ENCODE measurements at regions not wholly inside any gene's neighbourhood (a gene's known extent, or its start where the extent isn't known, plus 50 kb on each side); places are given as distances from the start of the nearest gene placed in this dataset.
"Not testable (repeated sequence)": the region's sequence is repeated elsewhere in the genome, so short reads cannot be mapped to it uniquely, and the experiment has no call there.

- DNase-seq, result no peak
These were observed 479.2 kb upstream of the LRRC7 start for GRCh38 chr1:69088571-69088970.

- no peak for DNase-seq
These were observed 477.6 kb upstream of the LRRC7 start for GRCh38 chr1:69090170-69090569.

- DNase-seq, result no peak
These were observed 477.0 kb upstream of the LRRC7 start for GRCh38 chr1:69090752-69091151.

GRCh38 chr1:69102058-69102457 lies 465.7 kb upstream of the LRRC7 start:
- DNase-seq, result not testable (repeated sequence)

GRCh38 chr1:69103213-69103612 lies 464.5 kb upstream of the LRRC7 start:
- no peak for DNase-seq

GRCh38 chr1:69103705-69104385 lies 463.9 kb upstream of the LRRC7 start:
- no peak for DNase-seq

- DNase-seq, result no peak
These were observed 462.8 kb upstream of the LRRC7 start for GRCh38 chr1:69104894-69105293.

GRCh38 chr1:69109277-69109676 lies 458.4 kb upstream of the LRRC7 start:
- no peak for DNase-seq

GRCh38 chr1:69110851-69111250 lies 456.9 kb upstream of the LRRC7 start:
- no peak for DNase-seq

GRCh38 chr1:69120126-69120741 lies 447.5 kb upstream of the LRRC7 start:
- not testable (repeated sequence) for DNase-seq

- no peak for DNase-seq
These were observed 446.9 kb upstream of the LRRC7 start for GRCh38 chr1:69120817-69121216.

GRCh38 chr1:69121723-69122122 lies 446.0 kb upstream of the LRRC7 start:
- no peak for DNase-seq

GRCh38 chr1:69122373-69122772 lies 445.3 kb upstream of the LRRC7 start:
- DNase-seq, result no peak

- no peak for DNase-seq
These were observed 444.2 kb upstream of the LRRC7 start for GRCh38 chr1:69123486-69123885.

GRCh38 chr1:69126796-69127195 lies 440.9 kb upstream of the LRRC7 start:
- DNase-seq, result no peak

- DNase-seq, result no peak
These were observed 439.5 kb upstream of the LRRC7 start for GRCh38 chr1:69128204-69128603.

- no peak for DNase-seq
These were observed 438.2 kb upstream of the LRRC7 start for GRCh38 chr1:69129538-69129937.

- DNase-seq, result no peak
These were observed 429.6 kb upstream of the LRRC7 start for GRCh38 chr1:69138172-69138571.

GRCh38 chr1:69139007-69139406 lies 428.7 kb upstream of the LRRC7 start:
- no peak for DNase-seq

GRCh38 chr1:69146303-69146702 lies 421.4 kb upstream of the LRRC7 start:
- DNase-seq, result no peak

- no peak for DNase-seq
These were observed 419.0 kb upstream of the LRRC7 start for GRCh38 chr1:69148731-69149130.

- DNase-seq, result no peak
These were observed 410.5 kb upstream of the LRRC7 start for GRCh38 chr1:69157046-69157756.

- no peak for DNase-seq
These were observed 404.5 kb upstream of the LRRC7 start for GRCh38 chr1:69163241-69163640.

GRCh38 chr1:69163779-69164178 lies 403.9 kb upstream of the LRRC7 start:
- no peak for DNase-seq
